HPDE6-E6E7 (cell line): ENCODE measurements at regions not wholly inside any gene's neighbourhood (a gene's known extent, or its start where the extent isn't known, plus 50 kb on each side); places are given as distances from the start of the nearest gene placed in this dataset.
"Not testable (repeated sequence)": the region's sequence is repeated elsewhere in the genome, so short reads cannot be mapped to it uniquely, and the experiment has no call there.

Experiments
- DNase-seq: peaks from one replicate; pipeline ENCODE4 v3.0.0; 2011; ENCODE audit warnings: missing footprints; ENCODE audit errors: extremely low spot score

DNA sequence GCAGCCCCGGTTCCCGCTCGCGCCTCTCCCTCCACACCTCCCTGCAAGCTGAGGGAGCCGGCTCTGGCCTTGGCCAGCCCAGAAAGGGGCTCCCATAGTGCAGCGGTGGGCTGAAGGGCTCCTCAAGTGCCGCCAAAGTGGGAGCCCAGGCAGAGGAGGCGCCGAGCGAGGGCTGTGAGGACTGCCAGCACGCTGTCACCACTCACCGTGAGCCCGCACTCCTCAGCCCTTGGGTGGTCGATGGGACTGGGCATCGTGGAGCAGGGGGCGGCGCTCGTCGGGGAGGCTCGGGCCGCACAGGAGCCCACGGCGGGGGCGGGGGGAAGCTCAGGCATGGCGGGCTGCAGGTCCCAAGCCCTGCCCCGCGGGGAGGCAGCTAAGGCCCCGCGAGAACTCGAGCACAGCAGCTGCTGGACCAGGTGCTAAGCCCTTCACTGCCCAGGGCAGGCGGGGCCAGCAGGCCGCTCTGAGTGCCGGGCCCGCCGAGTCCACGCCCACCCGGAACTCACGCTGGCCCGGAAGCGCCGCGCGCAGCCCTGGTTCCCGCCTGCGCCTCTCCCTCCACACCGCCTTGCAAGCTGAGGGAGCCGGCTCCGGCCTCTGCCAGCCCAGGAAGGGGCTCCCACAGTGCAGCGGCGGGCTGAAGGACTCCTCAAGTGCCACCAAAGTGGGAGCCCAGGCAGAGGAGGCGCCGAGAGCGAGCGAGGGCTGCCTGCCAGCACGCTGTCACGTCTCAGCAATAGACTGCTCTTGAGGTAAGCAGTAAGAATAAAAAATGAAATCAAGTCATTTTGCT is 670.2 kb upstream of the CTNND2 start:
- not testable (repeated sequence) for DNase-seq

GRCh38 chr5:12573916-12574297 is 669.7 kb upstream of the CTNND2 start:
- DNase-seq = not testable (repeated sequence)

- DNase-seq = no peak
Observed at GRCh38 chr5:12570688-12571087, 666.4 kb upstream of the CTNND2 start.

DNA sequence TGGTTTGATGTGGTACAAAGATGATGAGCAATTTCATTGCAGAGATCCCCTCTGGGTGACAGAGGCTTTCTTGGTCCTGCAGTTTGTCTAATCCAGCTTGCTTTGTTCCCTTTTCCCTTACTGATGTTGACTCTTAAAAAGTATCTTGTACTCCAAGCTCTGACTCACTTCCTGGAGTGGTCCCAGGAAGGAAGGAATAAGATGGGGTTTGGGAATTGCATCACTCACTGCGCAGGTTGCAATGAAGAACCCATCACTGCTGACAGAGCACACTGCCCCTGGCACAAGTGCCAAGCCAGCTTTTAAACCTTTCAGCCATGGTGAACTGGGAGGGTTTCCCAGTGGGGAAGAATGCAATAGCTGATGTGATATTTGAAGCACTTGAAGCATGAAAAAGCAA is 662.2 kb upstream of the CTNND2 start:
- DNase-seq = no peak

GRCh38 chr5:12557012-12557411 is 652.8 kb upstream of the CTNND2 start:
- DNase-seq = no peak

DNA sequence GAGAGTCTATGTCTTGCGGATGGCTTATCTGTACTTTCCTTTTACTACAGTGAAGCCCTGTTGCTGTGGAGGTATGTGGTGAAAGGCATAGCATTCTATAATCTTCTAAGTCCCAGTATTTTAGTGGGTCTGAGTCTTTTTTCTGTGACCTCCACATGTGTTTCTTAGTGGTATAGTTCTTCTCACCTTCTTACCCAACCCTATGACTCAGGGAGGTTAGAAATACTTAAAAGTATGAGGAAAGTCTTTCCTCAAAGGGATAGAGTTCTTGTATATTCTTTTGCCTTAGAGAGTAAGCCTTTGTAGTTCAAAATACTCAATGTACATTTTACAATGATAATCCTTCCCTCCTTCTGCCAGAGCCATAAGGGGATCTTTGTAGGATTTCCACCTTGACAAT is 621.9 kb upstream of the CTNND2 start:
- DNase-seq = peak; percentile 34

- DNase-seq = peak; percentile 43
Observed at GRCh38 chr5:12522116-12522515, 617.9 kb upstream of the CTNND2 start.

GRCh38 chr5:12504983-12505382 is 600.7 kb upstream of the CTNND2 start:
- not testable (repeated sequence) for DNase-seq

- DNase-seq = no peak
Observed at GRCh38 chr5:12488161-12488560, 583.9 kb upstream of the CTNND2 start.

- DNase-seq = no peak
Observed at GRCh38 chr5:12480487-12480886, 576.2 kb upstream of the CTNND2 start.

DNA sequence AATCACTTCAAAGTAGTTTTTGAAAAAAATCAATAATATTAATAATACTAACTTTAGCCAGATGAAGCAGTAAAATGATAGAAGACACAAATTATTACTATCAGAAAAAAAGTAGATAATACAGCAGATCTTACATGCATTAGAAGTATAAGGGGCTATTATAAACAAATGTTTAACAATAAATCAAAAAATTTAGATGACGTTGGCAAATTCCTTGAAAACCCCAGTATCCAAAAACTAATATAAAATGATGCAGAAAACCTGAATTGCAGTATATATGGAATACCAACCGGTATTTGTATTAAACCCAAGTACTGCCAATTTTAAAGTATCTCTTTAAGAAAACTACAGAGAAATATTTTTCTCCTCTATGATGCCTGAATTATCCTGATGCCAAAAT is 573.3 kb upstream of the CTNND2 start:
- no peak for DNase-seq

- no peak for DNase-seq
Observed at GRCh38 chr5:12467799-12468198, 563.6 kb upstream of the CTNND2 start.

GRCh38 chr5:12460493-12461261 is 556.4 kb upstream of the CTNND2 start:
- DNase-seq = peak; percentile 12

GRCh38 chr5:12459326-12459725 is 555.1 kb upstream of the CTNND2 start:
- no peak for DNase-seq

DNA sequence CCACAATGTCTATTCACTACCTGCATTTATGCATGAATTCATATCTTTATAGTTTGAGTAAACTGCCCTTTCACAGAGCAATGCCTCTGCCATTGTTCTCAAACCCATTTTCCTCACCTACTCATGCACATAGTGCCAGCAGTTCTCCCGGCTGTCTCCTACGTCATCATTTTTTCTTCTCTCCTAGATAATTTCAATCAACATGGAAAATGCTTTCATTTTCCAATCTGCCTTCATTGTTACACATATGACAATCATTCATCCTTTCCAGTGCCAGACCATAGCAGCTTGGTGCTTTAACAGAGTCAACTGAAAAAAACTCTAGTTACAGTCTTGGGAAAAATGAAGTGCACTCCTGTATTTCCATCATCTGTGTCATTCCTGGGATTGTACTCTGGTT is 514.8 kb upstream of the CTNND2 start:
- no peak for DNase-seq

DNA sequence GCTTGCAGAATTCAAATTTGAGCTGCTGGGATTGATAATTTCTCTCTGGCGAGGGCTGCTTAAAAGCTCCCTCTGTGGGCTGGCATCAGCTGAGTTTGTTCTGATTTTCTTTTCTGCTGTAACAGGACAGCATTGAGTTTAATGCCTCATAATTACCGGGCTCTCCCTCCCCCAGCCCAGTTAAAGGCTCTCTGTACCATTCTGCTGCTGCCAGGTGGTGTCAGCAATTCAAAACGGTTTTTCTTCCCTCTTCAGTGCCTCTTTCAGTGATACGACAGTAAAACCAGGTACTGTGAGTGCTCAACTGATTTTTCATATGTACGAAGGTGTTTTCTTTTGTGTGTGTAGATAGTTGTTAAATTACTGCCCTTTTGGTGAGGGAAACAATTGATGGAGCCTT is 509.3 kb upstream of the CTNND2 start:
- DNase-seq = no peak

DNA sequence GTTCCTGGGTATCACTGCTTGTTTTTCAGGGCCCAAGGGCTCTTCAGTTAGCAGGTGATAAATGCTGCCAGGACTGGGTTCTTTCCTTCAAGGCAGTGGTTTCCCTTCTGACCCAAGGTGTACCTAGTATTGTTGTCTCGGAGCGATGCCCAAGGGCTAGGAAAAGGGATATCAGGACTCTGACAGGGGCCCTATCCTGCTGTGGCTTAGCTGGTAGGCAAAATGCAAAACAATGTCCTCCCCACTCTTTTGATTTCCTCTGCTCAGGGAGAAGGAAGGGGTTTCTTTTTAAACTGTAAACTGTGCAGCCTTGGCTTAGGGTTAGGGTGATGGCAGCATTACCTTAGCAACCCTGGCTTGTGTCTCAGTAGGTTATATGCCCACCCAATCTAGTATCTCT is 508.8 kb upstream of the CTNND2 start:
- no peak for DNase-seq

DNA sequence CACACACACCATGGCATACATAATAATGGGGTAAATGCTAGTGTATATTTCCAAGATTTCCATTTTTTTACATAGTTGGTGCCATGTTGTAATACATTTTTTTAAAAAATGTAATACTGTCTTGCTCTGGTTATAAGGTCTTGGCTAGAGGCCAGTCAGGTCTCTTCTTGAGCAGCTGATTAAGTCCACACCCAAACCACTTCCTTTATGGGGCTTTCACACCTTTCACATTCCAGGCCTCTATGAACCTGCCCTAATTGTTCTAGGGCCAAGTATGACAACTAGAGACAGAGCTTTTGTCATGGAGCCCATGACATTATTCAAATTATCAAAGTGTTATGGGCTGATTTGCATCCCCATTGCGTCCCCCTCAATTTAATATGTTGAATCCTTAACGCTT is 495.6 kb upstream of the CTNND2 start:
- peak; percentile 22 for DNase-seq

DNA sequence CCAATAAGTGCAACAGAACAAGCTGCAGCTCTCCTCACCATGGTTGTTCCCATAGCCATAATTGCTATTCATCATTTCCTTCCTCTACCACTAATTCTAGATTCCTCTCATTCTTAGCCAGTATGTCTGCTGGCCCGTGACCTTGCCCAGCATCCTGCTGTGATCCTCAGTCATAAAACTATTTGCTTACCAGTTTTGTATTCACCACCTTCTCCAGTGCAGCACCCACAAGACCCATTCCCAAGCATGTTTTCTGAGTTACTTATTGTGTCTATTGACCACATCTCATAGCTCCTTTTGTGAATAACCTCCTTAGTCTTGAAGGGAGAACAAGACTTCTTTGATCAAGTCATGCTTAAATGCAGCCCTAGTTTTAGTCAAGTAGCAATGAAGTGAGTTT is 488.0 kb upstream of the CTNND2 start:
- DNase-seq = no peak

GRCh38 chr5:12385095-12385494 is 480.8 kb upstream of the CTNND2 start:
- no peak for DNase-seq

- DNase-seq = no peak
Observed at GRCh38 chr5:12384005-12384404, 479.8 kb upstream of the CTNND2 start.

DNA sequence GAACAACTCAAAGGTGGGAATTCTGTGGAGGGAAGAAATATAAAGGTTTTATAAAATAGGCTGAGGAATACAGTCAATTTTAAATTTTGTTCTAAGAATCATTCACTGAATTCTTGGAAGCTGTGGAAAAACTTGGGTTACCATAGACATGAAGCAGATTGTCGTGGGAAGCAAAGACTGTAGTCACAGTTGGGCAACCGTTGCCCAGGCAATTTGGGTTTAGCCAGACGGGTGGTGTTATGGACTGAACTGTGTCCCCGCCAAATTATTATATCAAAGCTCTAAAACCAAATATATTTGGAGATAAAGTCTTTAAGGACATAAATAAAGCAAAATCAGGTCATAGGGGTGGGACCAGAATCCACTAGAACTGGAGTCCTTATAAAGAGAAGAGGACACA is 463.7 kb upstream of the CTNND2 start:
- no peak for DNase-seq

DNA sequence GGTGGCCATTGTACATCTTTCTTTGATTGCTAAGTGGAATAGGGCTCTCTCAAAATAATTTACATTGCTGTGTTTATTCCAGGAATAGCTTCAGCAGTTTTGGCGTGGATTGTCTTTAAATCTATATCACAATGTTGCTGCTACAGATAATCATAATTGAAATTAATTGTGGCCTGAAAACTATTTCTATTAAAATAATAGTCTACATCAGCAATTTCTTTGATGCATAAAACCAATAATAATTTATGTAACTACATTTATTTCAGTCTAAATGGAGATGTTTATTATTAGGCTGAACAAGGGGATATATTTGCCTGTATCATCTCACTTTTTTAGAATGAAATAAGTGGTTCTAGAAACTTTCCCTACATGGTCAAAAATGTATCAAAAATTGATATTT is 456.0 kb upstream of the CTNND2 start:
- DNase-seq = no peak
